HG03064 (cell line): ENCODE measurements at regions not wholly inside any gene's neighbourhood (a gene's known extent, or its start where the extent isn't known, plus 50 kb on each side); places are given as distances from the start of the nearest gene placed in this dataset.
"Not testable (repeated sequence)": the region's sequence is repeated elsewhere in the genome, so short reads cannot be mapped to it uniquely, and the experiment has no call there.

Experiments used
- ATAC-seq: cut with Tn5 transposase; IDR thresholded peaks from one replicate; pipeline ENCODE4 v1.9.1; 2021; ENCODE audit warnings: low read depth; ENCODE audit not compliant: unreplicated experiment

DNA sequence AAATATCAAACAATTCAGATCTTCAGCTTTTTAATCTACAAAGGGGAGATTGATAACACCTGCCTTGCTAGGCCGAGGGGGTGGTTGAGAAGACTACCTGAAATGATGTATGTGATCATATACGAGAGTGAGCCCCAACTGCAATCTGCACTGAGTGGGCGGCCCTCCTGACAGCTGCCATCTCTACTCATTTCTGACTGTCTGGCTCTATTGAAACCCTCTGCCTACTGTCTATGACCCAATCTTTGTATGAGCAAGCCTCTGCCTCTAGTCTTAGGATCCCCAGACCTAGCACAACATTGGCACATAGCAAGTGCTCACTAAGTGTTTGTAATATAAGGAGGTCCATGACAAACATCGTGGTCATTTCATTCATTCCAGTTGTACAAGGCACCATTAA lies 144.4 kb upstream of the NR2F2 start:
- ATAC-seq = no peak

- ATAC-seq = no peak
These were observed 142.9 kb upstream of the NR2F2 start for GRCh38 chr15:96187341-96188305.

DNA sequence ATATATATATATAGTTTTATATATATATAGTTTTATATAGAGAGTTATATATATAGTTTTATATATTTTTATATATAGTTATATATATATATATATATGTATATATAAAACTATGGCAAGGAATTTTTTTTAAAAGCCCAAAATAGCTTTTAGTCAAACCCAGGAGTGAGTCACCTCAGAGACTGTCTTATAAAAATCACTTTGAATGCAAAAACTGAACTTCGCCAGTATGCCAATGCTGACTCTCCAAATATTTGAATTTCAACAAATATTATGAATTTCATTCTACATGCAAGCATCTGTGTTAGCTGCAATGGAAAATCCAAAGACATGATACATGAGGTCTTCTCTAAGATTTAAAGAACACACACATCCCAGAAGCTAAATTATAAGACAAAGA lies 132.8 kb upstream of the NR2F2 start:
- ATAC-seq = no peak

DNA sequence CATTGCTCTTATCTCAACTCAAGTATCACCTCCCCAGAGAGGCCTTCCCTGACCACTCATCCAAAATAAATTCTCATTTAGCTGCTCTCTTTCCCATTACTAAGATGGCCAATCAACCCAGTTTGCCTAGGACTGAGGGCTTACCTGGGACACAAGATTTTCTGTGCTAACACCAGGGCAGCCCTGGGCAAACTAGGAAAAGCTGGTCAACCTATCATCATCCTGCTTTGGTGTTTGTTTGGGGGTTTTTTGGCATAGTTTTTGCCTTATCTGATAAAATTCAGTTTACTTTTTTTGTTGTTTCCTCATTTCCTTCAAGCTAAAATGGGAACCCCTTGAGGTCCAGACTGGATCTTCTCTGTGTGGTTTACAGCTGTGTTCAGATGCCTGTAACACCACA lies 131.4 kb upstream of the NR2F2 start:
- no peak for ATAC-seq

GRCh38 chr15:96200357-96200967 lies 130.0 kb upstream of the NR2F2 start:
- ATAC-seq = no peak

- ATAC-seq = no peak
These were observed 128.8 kb upstream of the NR2F2 start for GRCh38 chr15:96201696-96202095.

- not testable (repeated sequence) for ATAC-seq
These were observed 124.9 kb upstream of the NR2F2 start for GRCh38 chr15:96205588-96205987.

- no peak for ATAC-seq
These were observed 123.0 kb upstream of the NR2F2 start for GRCh38 chr15:96207377-96208006.

DNA sequence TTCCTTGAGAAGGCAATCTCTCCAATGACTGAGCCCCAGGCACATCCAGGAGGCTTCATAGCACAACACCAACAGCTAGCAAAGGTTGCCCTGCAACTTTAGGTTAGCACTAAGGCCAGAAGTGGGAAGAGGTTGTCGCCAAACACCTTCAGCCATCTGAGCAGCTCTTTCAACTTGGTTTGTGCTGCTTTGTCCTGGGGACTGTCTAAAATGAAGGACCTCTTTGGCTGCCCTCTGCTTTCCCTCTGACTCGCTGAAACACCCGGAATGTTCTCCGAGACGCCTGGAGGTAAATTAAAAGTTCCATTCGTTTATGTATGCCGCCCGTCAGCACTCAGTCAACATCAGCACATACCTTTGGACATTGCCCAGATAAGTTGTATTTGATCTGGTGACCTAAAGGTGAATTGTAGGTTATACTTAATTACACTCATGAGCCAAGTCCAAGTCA lies 121.2 kb upstream of the NR2F2 start:
- ATAC-seq = no peak

DNA sequence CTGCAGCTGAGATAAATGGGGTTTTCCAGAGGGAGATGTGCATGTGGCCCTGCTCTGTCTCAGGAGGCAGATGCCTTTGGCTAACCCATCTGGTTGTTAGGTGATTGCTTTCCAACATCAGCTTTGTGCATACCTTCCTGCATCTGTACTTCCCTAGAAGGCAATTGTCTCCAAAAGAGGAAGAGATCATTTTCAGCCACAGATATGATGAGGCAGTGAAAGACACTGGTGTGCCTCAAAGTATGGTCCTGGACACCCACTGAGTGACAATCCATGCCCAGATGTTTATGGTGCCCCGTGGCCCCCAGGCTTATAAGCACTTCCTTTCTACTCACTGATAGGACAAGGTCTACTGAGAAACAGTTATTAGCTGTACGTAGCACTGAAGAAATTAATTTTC lies 117.5 kb upstream of the NR2F2 start:
- ATAC-seq = no peak

DNA sequence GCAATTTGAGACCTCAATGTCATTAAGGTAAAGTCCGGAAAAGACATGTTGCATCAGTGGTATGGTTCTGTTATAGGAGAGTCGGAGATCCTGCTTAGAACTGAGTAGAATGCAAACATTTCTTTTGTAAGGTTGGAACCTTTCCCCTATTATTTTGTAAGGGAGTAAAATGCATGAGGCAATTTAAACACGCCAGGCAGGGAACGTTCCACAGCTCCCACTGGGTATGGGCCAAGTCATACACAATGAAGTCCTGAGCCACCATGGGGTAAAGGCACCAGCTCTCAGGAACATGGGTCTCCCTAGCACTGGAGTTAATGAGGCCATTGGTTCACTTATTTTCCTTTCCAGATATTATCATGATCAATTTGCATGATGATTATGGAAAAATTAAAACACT lies 116.6 kb upstream of the NR2F2 start:
- ATAC-seq = no peak

- not testable (repeated sequence) for ATAC-seq
These were observed 114.0 kb upstream of the NR2F2 start for GRCh38 chr15:96216481-96216880.

GRCh38 chr15:96217983-96218382 lies 112.5 kb upstream of the NR2F2 start:
- ATAC-seq = no peak

DNA sequence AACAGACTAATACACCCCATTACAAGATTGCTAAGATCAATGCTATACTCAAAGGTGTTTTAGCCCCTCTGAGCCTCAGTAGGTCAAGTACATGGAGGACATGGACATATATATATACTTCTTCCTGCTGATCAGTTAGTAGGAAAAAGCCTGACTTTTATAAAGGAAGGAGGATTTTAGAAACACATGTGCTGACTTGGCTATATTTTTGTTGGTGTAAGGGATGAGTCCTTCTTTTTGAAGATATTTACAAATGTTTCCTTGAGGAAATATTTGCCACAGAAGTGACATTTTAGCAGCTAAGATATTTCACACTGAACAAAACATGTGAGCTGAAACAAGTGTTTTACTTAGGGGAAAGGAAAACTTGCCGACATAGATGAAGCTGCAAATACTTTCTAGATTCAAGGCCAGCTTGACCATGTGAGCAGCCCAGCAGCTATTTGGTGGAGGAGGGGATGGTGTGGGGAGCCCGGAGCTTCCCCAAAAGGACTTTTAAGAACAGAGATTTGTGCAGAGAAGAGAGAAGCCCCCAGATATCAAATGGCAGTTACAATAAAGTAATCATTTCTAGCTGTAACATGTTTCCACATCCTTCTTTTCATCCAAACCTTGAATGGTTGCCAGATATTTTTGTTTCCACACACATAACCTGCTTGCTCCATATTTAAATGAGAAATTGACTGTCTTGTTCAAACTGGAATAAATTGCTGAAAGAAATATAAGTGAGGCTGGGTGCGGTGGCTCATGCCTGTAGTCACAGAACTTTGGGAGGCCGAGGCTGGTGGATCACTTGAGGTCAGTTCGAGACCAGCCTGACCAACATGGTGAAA lies 111.7 kb upstream of the NR2F2 start:
- no peak for ATAC-seq

DNA sequence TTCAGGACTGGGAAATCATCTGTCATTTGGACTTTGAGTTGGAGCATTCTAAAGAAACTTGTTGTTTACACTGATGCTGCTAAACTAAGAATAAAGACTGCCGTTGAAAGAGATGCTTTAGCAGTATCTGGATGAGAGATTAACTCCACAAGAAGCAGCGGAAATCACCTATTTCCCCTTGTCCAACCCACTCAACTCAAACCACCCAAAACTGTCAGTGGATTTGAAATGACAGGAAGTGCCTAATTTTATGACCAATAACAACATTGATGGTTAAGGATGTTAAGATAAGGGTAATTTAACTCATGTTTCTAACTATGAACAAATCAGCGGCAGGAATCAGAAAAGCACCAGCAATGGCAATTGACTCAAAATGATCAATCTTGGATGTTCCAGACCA lies 110.8 kb upstream of the NR2F2 start:
- no peak for ATAC-seq

DNA sequence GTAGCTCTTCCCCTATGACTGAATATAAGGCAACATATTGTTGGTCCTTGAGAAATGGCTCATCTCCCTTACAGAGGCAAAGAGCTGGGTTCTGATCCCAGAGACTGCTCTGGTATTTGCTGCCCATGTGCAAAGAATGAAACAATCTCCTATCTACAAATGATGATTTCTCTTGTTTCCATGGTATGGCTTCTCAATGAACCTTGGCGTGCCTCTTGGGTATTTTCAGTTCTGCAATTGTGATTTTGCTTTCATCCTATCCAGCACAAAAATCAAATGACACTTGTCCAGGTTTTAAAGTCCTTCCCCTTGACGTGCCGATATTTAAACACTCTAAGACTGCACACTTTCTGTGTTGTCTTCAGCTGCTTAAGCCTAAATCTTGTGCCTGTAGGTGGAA lies 109.8 kb upstream of the NR2F2 start:
- ATAC-seq = no peak

- no peak for ATAC-seq
These were observed 107.5 kb upstream of the NR2F2 start for GRCh38 chr15:96222981-96223380.

GRCh38 chr15:96223939-96224338 lies 106.6 kb upstream of the NR2F2 start:
- no peak for ATAC-seq

GRCh38 chr15:96225642-96226259 lies 104.7 kb upstream of the NR2F2 start:
- no peak for ATAC-seq

GRCh38 chr15:96230526-96231181 lies 99.8 kb upstream of the NR2F2 start:
- no peak for ATAC-seq
